ENCODE measurements at regions not wholly inside any gene's neighbourhood (a gene's known extent, or its start where the extent isn't known, plus 50 kb on each side); places are given as distances from the start of the nearest gene placed in this dataset.

- H3K4me3 ChIP-seq (ENCODE audit: low read depth, low read length) = no peak overlapping the region
Measured at GRCh38 chr13:111862836-111863815, 203.8 kb upstream of the SOX1 start.

GRCh38 chr13:111864566-111864965 is 202.4 kb upstream of the SOX1 start:
- no peak overlapping the region for H3K4me3 ChIP-seq (ENCODE audit: low read depth, low read length)

- H3K4me3 ChIP-seq (ENCODE audit: low read depth, low read length) = no peak overlapping the region
Measured at GRCh38 chr13:111865046-111865445, 201.9 kb upstream of the SOX1 start.

- no peak overlapping the region for H3K4me3 ChIP-seq (ENCODE audit: low read depth, low read length)
Measured at GRCh38 chr13:111865826-111866225, 201.1 kb upstream of the SOX1 start.

GRCh38 chr13:111866731-111867245 is 200.2 kb upstream of the SOX1 start:
- H3K4me3 ChIP-seq (ENCODE audit: low read depth, low read length) = no peak overlapping the region

- H3K4me3 ChIP-seq (ENCODE audit: low read depth, low read length) = no peak overlapping the region
Measured at GRCh38 chr13:111867657-111868056, 199.3 kb upstream of the SOX1 start.

GRCh38 chr13:111868716-111869115 is 198.2 kb upstream of the SOX1 start:
- H3K4me3 ChIP-seq (ENCODE audit: low read depth, low read length) = no peak overlapping the region

GRCh38 chr13:111872475-111873150 is 194.3 kb upstream of the SOX1 start:
- H3K4me3 ChIP-seq (ENCODE audit: low read depth, low read length) = no peak overlapping the region

GRCh38 chr13:111873676-111874178 is 193.2 kb upstream of the SOX1 start:
- no peak overlapping the region for H3K4me3 ChIP-seq (ENCODE audit: low read depth, low read length)

GRCh38 chr13:111874981-111875380 is 192.0 kb upstream of the SOX1 start:
- H3K4me3 ChIP-seq (ENCODE audit: low read depth, low read length) = no peak overlapping the region

- no peak overlapping the region for H3K4me3 ChIP-seq (ENCODE audit: low read depth, low read length)
Measured at GRCh38 chr13:111875915-111876314, 191.0 kb upstream of the SOX1 start.

- H3K4me3 ChIP-seq (ENCODE audit: low read depth, low read length) = no peak overlapping the region
Measured at GRCh38 chr13:111876506-111876905, 190.4 kb upstream of the SOX1 start.

- H3K4me3 ChIP-seq (ENCODE audit: low read depth, low read length) = no peak overlapping the region
Measured at GRCh38 chr13:111877906-111878305, 189.0 kb upstream of the SOX1 start.

- H3K4me3 ChIP-seq (ENCODE audit: low read depth, low read length) = no peak overlapping the region
Measured at GRCh38 chr13:111879719-111880118, 187.2 kb upstream of the SOX1 start.

- no peak overlapping the region for H3K4me3 ChIP-seq (ENCODE audit: low read depth, low read length)
Measured at GRCh38 chr13:111880185-111880584, 186.8 kb upstream of the SOX1 start.

GRCh38 chr13:111881700-111882099 is 185.2 kb upstream of the SOX1 start:
- H3K4me3 ChIP-seq (ENCODE audit: low read depth, low read length) = no peak overlapping the region

- no peak overlapping the region for H3K4me3 ChIP-seq (ENCODE audit: low read depth, low read length)
Measured at GRCh38 chr13:111882351-111882750, 184.6 kb upstream of the SOX1 start.

GRCh38 chr13:111883571-111884343 is 183.2 kb upstream of the SOX1 start:
- H3K4me3 ChIP-seq (ENCODE audit: low read depth, low read length) = no peak overlapping the region

GRCh38 chr13:111886217-111886945 is 180.6 kb upstream of the SOX1 start:
- H3K4me3 ChIP-seq (ENCODE audit: low read depth, low read length) = no peak overlapping the region

- peak overlapping the region; percentile 43 for H3K4me3 ChIP-seq (ENCODE audit: low read depth, low read length)
Measured at GRCh38 chr13:111893071-111893606, 173.8 kb upstream of the SOX1 start.

Data from iPS-11a (cell line).